T-helper 1 cell (primary cell): ENCODE measurements at regions not wholly inside any gene's neighbourhood (a gene's known extent, or its start where the extent isn't known, plus 50 kb on each side); places are given as distances from the start of the nearest gene placed in this dataset.
"Not testable (repeated sequence)": the region's sequence is repeated elsewhere in the genome, so short reads cannot be mapped to it uniquely, and the experiment has no call there.

Source experiments
- DNase-seq, 5 donors: peaks; one replicate each; pipeline ENCODE4 v3.0.0-alpha.2; 2012 to 2020

- DNase-seq: no peak
Observed at GRCh38 chr4:3365871-3366842, 73.3 kb downstream of the RGS12 start.

GRCh38 chr4:3366893-3367775, 74.3 kb downstream of the RGS12 start:
- no peak for DNase-seq

GRCh38 chr4:3367866-3368265, 73.9 kb upstream of the HGFAC start:
- DNase-seq: no peak

- DNase-seq: no peak
Observed at GRCh38 chr4:3368334-3368733, 73.4 kb upstream of the HGFAC start.

GRCh38 chr4:3368841-3369760, 72.7 kb upstream of the HGFAC start:
- no peak for DNase-seq

- peak in 2 of 5 donors; percentile 13 to 67 for DNase-seq
Observed at GRCh38 chr4:3369781-3370674, 71.7 kb upstream of the HGFAC start.

GRCh38 chr4:3371033-3372001, 70.5 kb upstream of the HGFAC start:
- DNase-seq: no peak

GRCh38 chr4:3372264-3372932, 69.4 kb upstream of the HGFAC start:
- DNase-seq: no peak

GRCh38 chr4:3372933-3373465, 68.8 kb upstream of the HGFAC start:
- no peak for DNase-seq

- DNase-seq: no peak
Observed at GRCh38 chr4:3373468-3373867, 68.3 kb upstream of the HGFAC start.

GRCh38 chr4:3374011-3374645, 67.6 kb upstream of the HGFAC start:
- no peak for DNase-seq

GRCh38 chr4:3374667-3375066, 67.1 kb upstream of the HGFAC start:
- no peak for DNase-seq

GRCh38 chr4:3375688-3376087, 66.1 kb upstream of the HGFAC start:
- no peak for DNase-seq

- DNase-seq: no peak
Observed at GRCh38 chr4:3376266-3376665, 65.5 kb upstream of the HGFAC start.

- no peak for DNase-seq
Observed at GRCh38 chr4:3377557-3377956, 64.2 kb upstream of the HGFAC start.

GRCh38 chr4:3380336-3380735, 61.4 kb upstream of the HGFAC start:
- not testable (repeated sequence) for DNase-seq

GRCh38 chr4:3381208-3381607, 60.6 kb upstream of the HGFAC start:
- DNase-seq: not testable (repeated sequence)

GRCh38 chr4:3382251-3382650, 59.5 kb upstream of the HGFAC start:
- no peak for DNase-seq

- DNase-seq: no peak
Observed at GRCh38 chr4:3384391-3384770, 57.4 kb upstream of the HGFAC start.
